ENCODE measurements at regions not wholly inside any gene's neighbourhood (a gene's known extent, or its start where the extent isn't known, plus 50 kb on each side); places are given as distances from the start of the nearest gene placed in this dataset.

- CTCF ChIA-PET: no interaction called here
- no peak for TF ChIP-seq EZH2 (IDR thresholded peaks at IDR 0.05; ENCODE audit: borderline replicate concordance, low read depth, low read length, poor library complexity, severe bottlenecking)
- no peak for TF ChIP-seq CTCF (conservative IDR thresholded peaks at IDR 0.05; ENCODE audit: low read depth, low read length)
- H3K27me3 ChIP-seq (replicated peaks; ENCODE audit: insufficient read depth, low read depth, low read length, poor library complexity): no peaks in the 10 kb centered on the region
- no peaks in the 10 kb centered on the region for H3K4me1 ChIP-seq (ENCODE audit: insufficient read depth, low read length, poor library complexity, severe bottlenecking)
- no TSS peak for BruUV-seq (replicated peaks)
- no peaks in the 10 kb centered on the region for H3K36me3 ChIP-seq (ENCODE audit: insufficient read depth, low read length, poor library complexity, severe bottlenecking)
- H3K27ac ChIP-seq (ENCODE audit: low read depth, low read length, poor library complexity, severe bottlenecking): no peak overlapping the region
- no peak overlapping the region for H3K4me3 ChIP-seq (ENCODE audit: low read depth, low read length, poor library complexity, severe bottlenecking)
- no peaks in the 10 kb centered on the region for H3K9me3 ChIP-seq (ENCODE audit: low read depth, low read length, poor library complexity, severe bottlenecking)
- DNase-seq (ENCODE audit: low spot score): no peak
- intact Hi-C loops (cut with micrococcal nuclease; ENCODE audit: unreplicated experiment): no loop called here
- POLR2A ChIA-PET (ENCODE audit: low non-redundant PET): no interaction called here
Observed at GRCh38 chr10:35908451-35908850, 266.4 kb upstream of the FZD8 start.

- TF ChIP-seq EZH2 (IDR thresholded peaks at IDR 0.05; ENCODE audit: borderline replicate concordance, low read depth, low read length, poor library complexity, severe bottlenecking) (no peak), CTCF (conservative IDR thresholded peaks at IDR 0.05; ENCODE audit: low read depth, low read length) (no peak)
- intact Hi-C loops (cut with micrococcal nuclease; ENCODE audit: unreplicated experiment): no loop called here
- no peak for DNase-seq (ENCODE audit: low spot score)
- BruUV-seq (replicated peaks): no TSS peak
- H3K36me3 ChIP-seq (ENCODE audit: insufficient read depth, low read length, poor library complexity, severe bottlenecking): no peaks in the 10 kb centered on the region
- H3K4me3 ChIP-seq (ENCODE audit: low read depth, low read length, poor library complexity, severe bottlenecking): no peak overlapping the region
- H3K4me1 ChIP-seq (ENCODE audit: insufficient read depth, low read length, poor library complexity, severe bottlenecking): no peaks in the 10 kb centered on the region
- ChIA-PET CTCF (no interaction called here), POLR2A (ENCODE audit: low non-redundant PET) (no interaction called here)
- no peaks in the 10 kb centered on the region for H3K27me3 ChIP-seq (replicated peaks; ENCODE audit: insufficient read depth, low read depth, low read length, poor library complexity)
- no peak overlapping the region for H3K27ac ChIP-seq (ENCODE audit: low read depth, low read length, poor library complexity, severe bottlenecking)
- no peaks in the 10 kb centered on the region for H3K9me3 ChIP-seq (ENCODE audit: low read depth, low read length, poor library complexity, severe bottlenecking)
Observed at GRCh38 chr10:35907548-35907947, 265.5 kb upstream of the FZD8 start.

- no peak for DNase-seq (ENCODE audit: low spot score)
- Histone ChIP-seq H3K27ac (ENCODE audit: low read depth, low read length, poor library complexity, severe bottlenecking) (no peak overlapping the region), H3K9me3 (ENCODE audit: low read depth, low read length, poor library complexity, severe bottlenecking) (no peaks in the 10 kb centered on the region), H3K4me1 (ENCODE audit: insufficient read depth, low read length, poor library complexity, severe bottlenecking) (no peaks in the 10 kb centered on the region), H3K4me3 (ENCODE audit: low read depth, low read length, poor library complexity, severe bottlenecking) (no peak overlapping the region), H3K27me3 (replicated peaks; ENCODE audit: insufficient read depth, low read depth, low read length, poor library complexity) (no peaks in the 10 kb centered on the region), H3K36me3 (ENCODE audit: insufficient read depth, low read length, poor library complexity, severe bottlenecking) (no peaks in the 10 kb centered on the region)
- ChIA-PET POLR2A (ENCODE audit: low non-redundant PET) (no interaction called here), CTCF (no interaction called here)
- TF ChIP-seq CTCF (conservative IDR thresholded peaks at IDR 0.05; ENCODE audit: low read depth, low read length): no peak
- TF ChIP-seq EZH2 (IDR thresholded peaks at IDR 0.05; ENCODE audit: borderline replicate concordance, low read depth, low read length, poor library complexity, severe bottlenecking): no peak
- intact Hi-C loops (cut with micrococcal nuclease; ENCODE audit: unreplicated experiment): no loop called here
- no TSS peak for BruUV-seq (replicated peaks)
Observed at GRCh38 chr10:35906155-35906554, 264.1 kb upstream of the FZD8 start.

All from A673 (cell line).